ENCODE measurements at regions not wholly inside any gene's neighbourhood (a gene's known extent, or its start where the extent isn't known, plus 50 kb on each side); places are given as distances from the start of the nearest gene placed in this dataset.
A peak's percentile ranks its signal among the peaks of the same experiment; 100 is the strongest.
"Not testable (repeated sequence)": the region's sequence is repeated elsewhere in the genome, so short reads cannot be mapped to it uniquely, and the experiment has no call there.

DNA sequence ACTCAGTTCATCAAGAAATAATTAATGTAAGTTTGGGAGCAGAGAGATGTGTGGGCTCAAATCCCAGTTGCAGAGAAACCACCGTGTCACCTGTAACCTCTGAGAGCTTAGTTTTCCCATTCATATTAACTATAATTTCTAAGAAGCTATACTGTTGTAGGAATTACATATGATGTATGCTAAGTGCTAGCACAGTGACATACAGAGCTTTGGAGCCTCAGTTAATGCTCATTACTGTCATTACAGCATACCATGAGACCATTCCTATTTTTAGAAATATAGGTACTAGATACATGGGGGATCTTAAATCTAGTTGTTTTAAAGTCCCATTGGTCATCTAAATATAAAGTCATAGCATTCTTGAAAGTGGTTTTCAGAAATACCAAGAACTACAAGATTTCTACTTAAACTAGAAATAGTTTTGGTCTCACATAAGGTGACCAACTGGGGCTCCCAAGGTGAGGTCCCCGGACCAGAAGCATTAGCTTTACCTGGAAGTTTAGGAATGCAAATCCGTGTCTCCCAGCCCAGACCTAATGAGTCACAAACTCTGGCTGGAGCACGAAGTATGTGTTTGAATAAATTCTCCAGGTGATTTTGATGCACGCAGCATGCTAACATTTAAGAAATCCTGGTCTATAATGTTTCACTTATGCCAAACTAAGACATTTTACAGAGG is 144.6 kb downstream of the LACC1 start:
- no peak for FAIRE-seq

DNA sequence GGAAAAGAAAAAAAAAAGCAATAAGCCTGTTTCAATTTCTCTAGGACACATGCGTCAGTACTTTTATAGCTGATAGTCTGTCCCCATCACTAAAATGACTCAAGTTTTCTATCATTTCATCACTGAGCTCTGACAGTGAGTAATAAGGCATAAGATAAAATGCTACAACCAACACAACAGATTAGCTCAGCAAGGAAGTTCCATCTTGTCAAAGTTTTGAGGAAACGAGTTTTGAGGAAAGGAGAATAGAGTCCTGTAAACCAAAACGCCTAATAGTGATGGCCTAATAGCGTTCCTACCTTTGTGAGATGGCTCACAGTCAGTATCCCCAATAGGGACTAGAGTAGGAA is 145.1 kb downstream of the LACC1 start:
- no peak for FAIRE-seq

DNA sequence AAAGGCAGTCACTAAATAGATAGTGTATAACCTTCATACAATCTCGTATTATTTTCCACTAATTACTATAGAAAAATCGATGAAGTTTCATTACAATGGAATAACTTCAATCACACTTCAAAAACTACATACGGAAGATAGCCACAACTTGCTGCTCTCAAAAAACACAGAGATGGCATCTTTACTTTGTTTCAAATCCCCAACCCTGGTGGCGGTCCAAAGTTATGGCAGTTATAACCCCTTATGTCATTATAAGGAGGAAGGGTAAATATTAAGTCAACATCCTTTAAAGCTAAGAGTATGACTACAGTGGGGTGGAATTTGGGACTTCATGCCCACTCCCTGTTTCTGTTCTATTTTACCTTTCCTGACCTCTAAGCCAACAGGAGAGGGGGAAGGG is 146.5 kb downstream of the LACC1 start:
- no peak for FAIRE-seq

- FAIRE-seq = no peak
Measured at GRCh38 chr13:44028734-44029133, 149.0 kb downstream of the LACC1 start.

- FAIRE-seq = no peak
Measured at GRCh38 chr13:44030615-44031014, 150.9 kb downstream of the LACC1 start.

- FAIRE-seq = no peak
Measured at GRCh38 chr13:44031555-44031954, 151.9 kb downstream of the LACC1 start.

DNA sequence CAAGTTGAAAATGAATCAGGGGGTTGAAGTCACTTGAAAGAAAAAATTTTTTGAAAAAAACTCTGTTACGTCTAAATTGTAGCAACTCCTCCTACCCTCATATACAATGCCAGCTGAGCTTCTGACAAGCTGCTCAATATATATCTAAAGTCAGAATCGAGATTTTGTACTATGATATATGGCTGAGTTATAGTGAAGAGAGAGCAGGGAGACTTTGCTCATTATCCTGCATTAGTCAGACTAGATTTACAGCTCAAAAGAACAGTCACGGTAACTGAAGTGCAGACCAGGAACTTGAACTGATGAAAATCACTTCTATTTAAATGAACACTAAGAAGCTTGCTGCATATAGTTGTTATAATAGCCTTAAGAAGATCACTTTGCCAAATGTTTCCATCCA is 153.1 kb downstream of the LACC1 start:
- FAIRE-seq = no peak

DNA sequence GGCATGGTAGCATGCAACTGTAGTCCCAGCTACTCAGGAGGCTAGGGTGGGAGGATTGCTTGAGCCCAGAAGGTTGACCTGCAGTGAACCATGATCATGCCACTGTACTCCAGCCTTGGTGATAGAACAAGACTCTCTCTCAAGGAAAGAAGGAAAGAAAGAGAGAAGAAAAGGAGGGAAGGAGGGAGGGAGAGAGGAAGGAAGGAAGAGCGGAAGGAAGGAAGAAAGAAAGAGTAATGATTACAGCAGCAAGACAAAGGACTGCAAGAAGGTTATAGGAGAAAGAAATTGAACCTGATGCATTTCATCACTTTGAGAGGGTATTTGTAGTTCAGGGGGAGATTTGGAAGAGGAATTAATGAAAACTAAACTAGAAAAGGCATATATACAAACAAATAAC is 155.7 kb downstream of the LACC1 start:
- FAIRE-seq = no peak

DNA sequence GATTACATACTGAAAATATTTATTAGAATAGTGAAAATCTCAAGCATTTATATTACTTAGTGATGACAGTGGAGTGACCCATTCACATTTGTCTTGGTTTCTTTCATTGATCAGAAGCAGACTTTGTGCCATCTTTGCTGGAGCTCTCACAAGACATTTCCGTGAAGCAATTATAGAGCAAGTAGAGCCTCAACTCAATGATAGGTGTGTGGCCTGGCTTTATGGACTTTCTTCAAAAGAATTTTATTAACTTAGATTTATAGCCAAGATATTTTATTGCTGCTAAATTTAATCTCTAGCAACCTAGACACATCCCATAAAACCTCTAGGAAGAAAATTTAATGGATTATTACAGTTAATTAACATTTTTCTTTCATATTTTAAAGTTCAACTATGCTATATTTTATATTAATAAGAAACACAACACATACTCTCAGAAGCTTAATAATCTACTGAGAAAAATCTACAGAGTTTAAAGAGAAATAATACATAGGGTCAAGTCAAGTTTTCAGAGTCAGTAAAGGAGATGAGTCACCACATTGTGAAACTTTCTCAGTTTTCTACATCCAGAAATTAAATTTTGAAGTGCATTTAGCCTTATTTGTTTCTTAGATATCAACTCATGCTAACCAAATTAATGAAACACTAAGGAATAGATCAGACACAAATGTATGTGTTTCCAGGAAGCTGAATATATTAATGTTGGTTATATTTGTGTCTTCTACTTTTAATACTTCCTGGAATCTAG is 160.5 kb downstream of the LACC1 start:
- no peak for FAIRE-seq

GRCh38 chr13:44040818-44041100 is 161.1 kb downstream of the LACC1 start:
- FAIRE-seq = no peak

DNA sequence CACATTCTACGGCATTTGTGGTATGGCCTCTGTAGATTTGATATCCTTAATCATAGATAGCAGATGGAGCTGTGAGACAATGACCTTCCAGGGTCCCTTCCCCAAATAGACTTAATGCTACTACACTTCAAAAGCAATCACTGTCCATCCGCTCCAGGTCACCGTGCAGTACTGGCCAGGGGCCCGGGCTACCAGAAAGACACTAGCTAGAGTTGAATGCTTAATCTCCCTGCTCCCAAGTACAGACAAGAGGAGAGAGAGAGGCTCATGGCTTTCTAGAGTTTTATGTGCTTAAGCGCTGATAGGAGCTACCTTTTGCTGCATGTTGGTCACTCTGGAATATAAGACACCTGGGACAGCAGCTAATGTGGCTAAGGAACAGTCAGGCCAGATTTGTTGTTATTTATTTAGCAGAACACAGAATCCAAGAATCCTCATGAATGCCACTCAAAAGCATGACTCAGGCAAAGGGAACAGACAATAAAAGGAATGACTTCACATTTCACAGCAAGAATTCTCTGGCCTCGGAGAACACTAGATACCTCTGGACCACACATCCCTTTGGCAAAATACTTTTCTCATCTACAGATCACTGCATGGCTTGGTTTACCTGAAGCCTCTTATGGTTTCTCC is 165.0 kb downstream of the LACC1 start:
- no peak for FAIRE-seq

GRCh38 chr13:44045180-44045562 is 165.5 kb downstream of the LACC1 start:
- no peak for FAIRE-seq

GRCh38 chr13:44046428-44046827 is 166.7 kb downstream of the LACC1 start:
- no peak for FAIRE-seq

DNA sequence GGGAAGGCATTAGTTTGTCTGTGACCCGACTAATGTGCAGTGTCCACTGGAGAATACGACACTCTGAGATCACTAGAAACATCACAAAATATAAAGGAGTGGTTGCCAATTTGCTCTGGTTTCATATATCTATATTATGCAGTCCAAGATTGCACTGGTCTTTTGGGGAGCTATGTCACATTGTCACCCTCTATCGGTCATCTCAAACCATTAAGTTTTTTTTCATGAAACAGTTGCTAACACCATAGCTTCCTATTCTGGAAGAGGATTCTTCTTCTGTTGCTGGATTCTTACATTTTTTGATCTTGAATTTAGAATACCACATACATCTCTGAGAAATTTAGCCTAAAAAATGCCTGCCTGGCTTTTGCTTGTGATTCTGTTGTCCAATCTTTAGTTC is 168.6 kb downstream of the LACC1 start:
- FAIRE-seq = peak; percentile 37

- no peak for FAIRE-seq
Measured at GRCh38 chr13:44049081-44049945, 169.6 kb downstream of the LACC1 start.

DNA sequence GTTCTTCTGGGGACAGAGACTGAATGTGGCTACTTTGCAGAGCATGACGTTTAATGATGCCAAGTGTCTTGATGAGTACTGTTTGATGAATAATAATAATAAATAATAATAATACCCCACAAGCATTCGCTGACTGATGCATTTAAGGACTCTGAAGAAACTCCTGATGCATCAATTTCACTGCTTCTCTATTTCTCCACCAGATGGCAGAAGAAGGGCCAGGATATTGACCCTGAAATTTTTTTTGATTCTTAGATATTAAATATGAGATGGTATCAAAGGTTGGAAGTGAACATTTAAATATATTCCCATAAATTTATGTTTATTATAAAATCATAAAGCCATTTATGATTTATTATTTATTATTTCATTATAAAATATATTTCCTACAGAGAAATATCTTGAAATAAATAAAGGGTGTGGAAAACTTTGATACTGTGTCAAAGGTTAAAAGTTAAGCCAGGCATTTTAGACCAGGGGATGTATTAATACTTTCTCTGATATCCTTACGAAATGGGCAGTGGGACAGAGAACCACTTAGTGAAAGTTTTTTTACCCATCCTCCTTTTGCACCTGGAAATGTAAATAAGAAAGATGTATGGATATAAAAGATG is 170.9 kb downstream of the LACC1 start:
- no peak for FAIRE-seq

DNA sequence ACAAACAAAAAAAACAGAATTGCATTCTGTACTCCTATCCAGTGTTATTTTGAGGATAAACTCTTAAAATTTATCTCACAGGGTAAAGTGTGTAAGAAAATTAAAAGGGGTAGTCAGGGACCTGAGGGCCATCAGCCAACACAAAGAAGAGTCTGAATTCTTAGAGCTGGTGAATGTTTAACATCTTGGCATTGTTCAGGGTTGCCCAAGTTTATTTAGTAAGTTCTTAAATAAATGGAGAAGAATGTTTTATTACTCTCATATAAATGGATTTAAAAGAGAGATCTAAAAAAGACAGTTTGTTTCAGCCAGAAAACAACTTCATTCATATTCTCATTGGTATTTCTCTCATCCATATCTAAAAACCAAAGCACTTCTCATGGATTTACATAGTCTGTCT is 171.7 kb downstream of the LACC1 start:
- FAIRE-seq = no peak

- FAIRE-seq = no peak
Measured at GRCh38 chr13:44051918-44052675, 172.4 kb downstream of the LACC1 start.

DNA sequence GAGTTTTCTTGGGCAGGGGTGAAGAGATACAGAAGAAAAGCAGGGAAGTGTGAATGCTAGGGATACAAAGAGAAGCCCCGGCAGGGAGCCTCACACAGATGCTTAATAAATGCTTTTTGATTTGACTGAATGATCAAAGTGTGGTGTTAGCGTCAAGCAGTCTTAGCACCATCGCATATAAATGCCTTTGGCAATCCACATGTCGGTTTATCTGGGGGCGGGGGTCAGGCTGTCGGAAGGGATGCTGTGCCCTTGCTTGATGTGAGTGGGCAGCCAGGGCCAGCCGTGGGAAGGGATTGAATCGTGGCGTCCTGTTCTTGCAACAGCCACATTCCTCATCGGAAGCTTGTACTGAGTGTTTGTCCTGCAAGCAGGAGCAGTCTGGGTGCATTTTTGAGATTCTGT is 173.1 kb downstream of the LACC1 start:
- FAIRE-seq = no peak

- peak; percentile 97 for FAIRE-seq
Measured at GRCh38 chr13:44053208-44053607, 173.5 kb downstream of the LACC1 start.

DNA sequence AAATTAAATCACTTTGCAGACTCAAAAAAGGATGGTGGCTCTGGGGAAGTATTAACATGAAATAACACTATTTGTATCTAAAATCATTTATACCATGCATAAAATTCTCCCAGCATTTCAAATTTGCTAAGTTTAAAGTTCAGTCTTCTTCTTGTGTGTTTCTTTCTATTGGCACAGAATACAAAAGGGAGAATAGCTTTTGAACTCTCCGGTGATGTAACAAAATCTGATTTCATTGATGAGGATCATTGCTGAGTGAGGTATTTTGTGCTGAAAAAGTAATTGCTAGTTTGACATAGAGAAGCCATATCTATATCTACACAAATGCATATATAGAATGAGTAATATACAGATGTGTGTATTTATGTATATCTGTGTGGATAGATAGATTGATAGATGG is 174.8 kb downstream of the LACC1 start:
- no peak for FAIRE-seq

DNA sequence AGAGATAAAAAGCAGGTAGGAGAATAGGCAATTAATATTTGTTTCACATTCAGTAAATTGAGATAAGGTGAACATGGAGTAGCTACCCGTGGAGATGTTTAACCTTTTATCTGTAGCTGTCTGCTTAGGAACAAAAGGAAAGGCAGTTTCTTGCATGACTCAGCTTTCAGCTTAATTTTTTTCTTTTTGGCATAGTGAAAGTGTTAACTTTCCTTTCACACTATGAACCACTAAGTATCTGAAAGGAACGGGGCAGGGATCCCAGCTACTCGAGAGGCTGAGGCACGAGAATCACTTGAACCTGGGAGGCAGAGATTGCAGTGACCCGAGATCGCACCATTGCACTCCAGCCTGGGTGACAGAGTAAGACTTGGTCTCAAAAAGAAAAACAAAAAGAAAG is 176.0 kb downstream of the LACC1 start:
- not testable (repeated sequence) for FAIRE-seq
